Fibroblast of skin of left quadriceps (primary cell): ENCODE measurements at regions not wholly inside any gene's neighbourhood (a gene's known extent, or its start where the extent isn't known, plus 50 kb on each side); places are given as distances from the start of the nearest gene placed in this dataset.

ENCODE experiments used
- DNase-seq, 2 experiments: peaks; one replicate each; pipeline ENCODE4 v3.0.0-alpha.2; 2013; ENCODE audit warnings: low read depth in 2 of 2

GRCh38 chr3:34969513-34969912, 669.8 kb upstream of the ARPP21 start:
- no peak for DNase-seq

- DNase-seq: no peak
These were observed 666.8 kb upstream of the ARPP21 start for GRCh38 chr3:34972481-34972880.

GRCh38 chr3:34973586-34973985, 665.7 kb upstream of the ARPP21 start:
- DNase-seq: no peak

GRCh38 chr3:34983631-34984030, 655.7 kb upstream of the ARPP21 start:
- no peak for DNase-seq

GRCh38 chr3:34988296-34988695, 651.0 kb upstream of the ARPP21 start:
- no peak for DNase-seq

GRCh38 chr3:34995796-34996430, 643.4 kb upstream of the ARPP21 start:
- DNase-seq: no peak

- DNase-seq: no peak
These were observed 640.4 kb upstream of the ARPP21 start for GRCh38 chr3:34998902-34999301.

GRCh38 chr3:35012214-35012613, 627.1 kb upstream of the ARPP21 start:
- no peak for DNase-seq

- no peak for DNase-seq
These were observed 611.2 kb upstream of the ARPP21 start for GRCh38 chr3:35028157-35028556.

GRCh38 chr3:35042210-35042991, 596.9 kb upstream of the ARPP21 start:
- DNase-seq: no peak

GRCh38 chr3:35043040-35043439, 596.3 kb upstream of the ARPP21 start:
- no peak for DNase-seq

GRCh38 chr3:35044190-35044589, 595.1 kb upstream of the ARPP21 start:
- DNase-seq: no peak

- DNase-seq: no peak
These were observed 594.2 kb upstream of the ARPP21 start for GRCh38 chr3:35045118-35045517.

- DNase-seq: no peak
These were observed 574.6 kb upstream of the ARPP21 start for GRCh38 chr3:35064761-35065160.

GRCh38 chr3:35065891-35066290, 573.4 kb upstream of the ARPP21 start:
- DNase-seq: no peak

- DNase-seq: no peak
These were observed 571.6 kb upstream of the ARPP21 start for GRCh38 chr3:35067750-35068149.

- DNase-seq: no peak
These were observed 569.2 kb upstream of the ARPP21 start for GRCh38 chr3:35070088-35070487.

- DNase-seq: no peak
These were observed 567.6 kb upstream of the ARPP21 start for GRCh38 chr3:35071772-35072171.

GRCh38 chr3:35078780-35079179, 560.5 kb upstream of the ARPP21 start:
- DNase-seq: no peak

- no peak for DNase-seq
These were observed 559.9 kb upstream of the ARPP21 start for GRCh38 chr3:35079403-35079802.

GRCh38 chr3:35081899-35082298, 557.4 kb upstream of the ARPP21 start:
- DNase-seq: no peak

- DNase-seq: no peak
These were observed 550.4 kb upstream of the ARPP21 start for GRCh38 chr3:35088943-35089342.

GRCh38 chr3:35114686-35115085, 524.6 kb upstream of the ARPP21 start:
- no peak for DNase-seq

- DNase-seq: peak in 1 of 2 experiments; percentile 1
These were observed 519.3 kb upstream of the ARPP21 start for GRCh38 chr3:35120026-35120425.
